ENCODE measurements at regions not wholly inside any gene's neighbourhood (a gene's known extent, or its start where the extent isn't known, plus 50 kb on each side); places are given as distances from the start of the nearest gene placed in this dataset.

GRCh38 chr4:179112441-179113170 lies 1670.4 kb upstream of the AGA start:
- Mint-ChIP-seq H3K9me3 (peaks cover 0 to 9% (median 3%) of the 10 kb centered on the region in 7 donors), H3K4me1 (no peaks in the 10 kb centered on the region), H3K4me3 (no peak overlapping the region), H3K36me3 (no peaks in the 10 kb centered on the region), H3K27me3 (ENCODE audit: low read depth in 3 of 3) (no peaks in the 10 kb centered on the region), H3K27ac (no peak overlapping the region)
- H3K27me3 ChIP-seq (ENCODE audit: control insufficient read depth in 2 of 2, insufficient read depth in 2 of 2, low read length in 2 of 2), result no peaks in the 10 kb centered on the region
- intact Hi-C loops (cut with micrococcal nuclease), result no loop called here
- no peak for TF ChIP-seq CTCF (IDR thresholded peaks at IDR 0.05)
- no peaks in the 10 kb centered on the region for H3K4me1 ChIP-seq (ENCODE audit: control insufficient read depth in 1 of 2, insufficient read depth in 2 of 2, low read length in 2 of 2)
- no peaks in the 10 kb centered on the region for H3K36me3 ChIP-seq (replicated peaks in 1 of 2; ENCODE audit: control insufficient read depth in 1 of 2, insufficient read depth in 2 of 2, low read length in 2 of 2)
- DNase-seq, result no peak
- WGBS (ENCODE audit: insufficient coverage), result 83% methylated on average over 2 of the region's 5 CpGs
- no peak overlapping the region for H3K27ac ChIP-seq (ENCODE audit: low read depth in 1 of 2, low read length in 2 of 2)
- no peaks in the 10 kb centered on the region for H3K79me2 ChIP-seq (ENCODE audit: insufficient read depth, low read length)
- H3K4me2 ChIP-seq (replicated peaks; ENCODE audit: extremely low read depth, low read length, poor library complexity, severe bottlenecking), result no peak overlapping the region
- H3K9ac ChIP-seq (ENCODE audit: insufficient read depth, low read length, poor library complexity, severe bottlenecking), result no peak overlapping the region
- no peak overlapping the region for H2AFZ ChIP-seq (ENCODE audit: insufficient read depth, low read depth, low read length, poor library complexity, severe bottlenecking)
- H3K9me3 ChIP-seq (replicated peaks in 1 of 2; ENCODE audit: control insufficient read depth in 1 of 2, insufficient read depth in 1 of 2, low read length in 2 of 2), result no peaks in the 10 kb centered on the region
- H4K20me1 ChIP-seq (ENCODE audit: insufficient read depth, low read length), result no peaks in the 10 kb centered on the region
- no peak overlapping the region for H3K4me3 ChIP-seq (replicated peaks in 1 of 3; ENCODE audit: low read depth in 2 of 3, low read length in 3 of 3)

GRCh38 chr4:179114615-179115014 lies 1672.4 kb upstream of the AGA start:
- no peaks in the 10 kb centered on the region for H3K79me2 ChIP-seq (ENCODE audit: insufficient read depth, low read length)
- H3K27ac ChIP-seq (ENCODE audit: low read depth in 1 of 2, low read length in 2 of 2), result no peak overlapping the region
- Mint-ChIP-seq H3K4me1 (no peaks in the 10 kb centered on the region), H3K27me3 (ENCODE audit: low read depth in 3 of 3) (peaks cover 0 to 2% (median 0%) of the 10 kb centered on the region in 3 donors), H3K4me3 (no peak overlapping the region), H3K36me3 (no peaks in the 10 kb centered on the region), H3K27ac (no peak overlapping the region), H3K9me3 (peaks cover 0 to 6% (median 3%) of the 10 kb centered on the region in 7 donors)
- H3K9me3 ChIP-seq (replicated peaks in 1 of 2; ENCODE audit: control insufficient read depth in 1 of 2, insufficient read depth in 1 of 2, low read length in 2 of 2), result no peaks in the 10 kb centered on the region
- H3K4me2 ChIP-seq (replicated peaks; ENCODE audit: extremely low read depth, low read length, poor library complexity, severe bottlenecking), result no peak overlapping the region
- no peak for TF ChIP-seq CTCF (IDR thresholded peaks at IDR 0.05)
- H4K20me1 ChIP-seq (ENCODE audit: insufficient read depth, low read length), result no peaks in the 10 kb centered on the region
- no peaks in the 10 kb centered on the region for H3K36me3 ChIP-seq (replicated peaks in 1 of 2; ENCODE audit: control insufficient read depth in 1 of 2, insufficient read depth in 2 of 2, low read length in 2 of 2)
- no peak overlapping the region for H2AFZ ChIP-seq (ENCODE audit: insufficient read depth, low read depth, low read length, poor library complexity, severe bottlenecking)
- DNase-seq, result no peak
- H3K4me3 ChIP-seq (replicated peaks in 1 of 3; ENCODE audit: low read depth in 2 of 3, low read length in 3 of 3), result no peak overlapping the region
- no peak overlapping the region for H3K9ac ChIP-seq (ENCODE audit: insufficient read depth, low read length, poor library complexity, severe bottlenecking)
- WGBS (ENCODE audit: insufficient coverage), result no CpG with 5 or more reads among the region's 1 CpG
- intact Hi-C loops (cut with micrococcal nuclease), result no loop called here
- H3K4me1 ChIP-seq (ENCODE audit: control insufficient read depth in 1 of 2, insufficient read depth in 2 of 2, low read length in 2 of 2), result no peaks in the 10 kb centered on the region
- H3K27me3 ChIP-seq (ENCODE audit: control insufficient read depth in 2 of 2, insufficient read depth in 2 of 2, low read length in 2 of 2), result no peaks in the 10 kb centered on the region

All from CD14-positive monocyte (primary cell).